H1 (cell line): ENCODE measurements at regions not wholly inside any gene's neighbourhood (a gene's known extent, or its start where the extent isn't known, plus 50 kb on each side); places are given as distances from the start of the nearest gene placed in this dataset.

Experiments
- GTF2F1 ChIP-seq: IDR thresholded peaks from 2 replicates; pipeline ENCODE4 v1.6.1; 2012; ENCODE audit warnings: low read depth, low read length, improper control_type of control experiment, borderline replicate concordance
- RBBP5 ChIP-seq: IDR thresholded peaks from 2 replicates; pipeline ENCODE4 v1.7.1; 2012; ENCODE audit warnings: low read depth, mild to moderate bottlenecking, inconsistent platforms, low read length, moderate library complexity, borderline replicate concordance

DNA sequence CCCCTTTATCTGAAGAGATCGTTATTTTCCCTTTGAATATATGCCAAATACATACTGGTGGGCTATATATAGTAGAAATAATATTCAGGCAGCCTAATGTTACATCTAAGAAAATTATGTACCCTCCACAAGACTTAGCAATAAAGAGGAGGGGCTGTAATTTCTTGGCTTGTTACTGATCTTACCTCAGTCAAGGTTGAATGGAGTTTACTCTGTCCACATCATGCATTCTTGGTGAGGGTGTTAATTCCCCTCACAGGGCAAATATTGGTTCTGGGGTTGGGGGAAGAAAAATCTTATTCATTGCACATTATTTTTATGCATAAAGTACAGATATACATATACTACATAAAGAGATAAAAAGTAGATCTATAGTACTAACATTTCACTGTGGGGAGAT, 145.8 kb upstream of the ANK3 start (continued):
- TF ChIP-seq RBBP5 (no peak), GTF2F1 (no peak)
